ENCODE measurements at regions not wholly inside any gene's neighbourhood (a gene's known extent, or its start where the extent isn't known, plus 50 kb on each side); places are given as distances from the start of the nearest gene placed in this dataset.

GRCh38 chr9:21564175-21564574 lies 82.1 kb upstream of the IFNE start:
- no peak for DNase-seq (ENCODE audit: low read depth)

- DNase-seq (ENCODE audit: low read depth): peak; percentile 25
Measured at GRCh38 chr9:21565155-21565554, 83.0 kb upstream of the IFNE start.

GRCh38 chr9:21567926-21568325 lies 85.8 kb upstream of the IFNE start:
- no peak for DNase-seq (ENCODE audit: low read depth)

- DNase-seq (ENCODE audit: low read depth): no peak
Measured at GRCh38 chr9:21568484-21568883, 86.4 kb upstream of the IFNE start.

- no peak for DNase-seq (ENCODE audit: low read depth)
Measured at GRCh38 chr9:21569721-21570120, 87.6 kb upstream of the IFNE start.

- DNase-seq (ENCODE audit: low read depth): no peak
Measured at GRCh38 chr9:21570643-21571275, 88.6 kb upstream of the IFNE start.

GRCh38 chr9:21574261-21574660 lies 92.1 kb upstream of the IFNE start:
- no peak for DNase-seq (ENCODE audit: low read depth)

GRCh38 chr9:21576331-21577189 lies 94.4 kb upstream of the IFNE start:
- DNase-seq (ENCODE audit: low read depth): peak; percentile 95

GRCh38 chr9:21579247-21579671 lies 97.1 kb upstream of the IFNE start:
- peak; percentile 33 for DNase-seq (ENCODE audit: low read depth)

GRCh38 chr9:21579743-21580142 lies 97.6 kb upstream of the IFNE start:
- DNase-seq (ENCODE audit: low read depth): no peak

GRCh38 chr9:21580636-21581378 lies 98.7 kb upstream of the IFNE start:
- DNase-seq (ENCODE audit: low read depth): no peak

GRCh38 chr9:21583628-21584377 lies 101.7 kb upstream of the IFNE start:
- no peak for DNase-seq (ENCODE audit: low read depth)

GRCh38 chr9:21584890-21585289 lies 102.8 kb upstream of the IFNE start:
- DNase-seq (ENCODE audit: low read depth): no peak

GRCh38 chr9:21585756-21586752 lies 103.9 kb upstream of the IFNE start:
- peak; percentile 49 for DNase-seq (ENCODE audit: low read depth)

GRCh38 chr9:21589344-21590056 lies 107.4 kb upstream of the IFNE start:
- DNase-seq (ENCODE audit: low read depth): no peak

- DNase-seq (ENCODE audit: low read depth): peak; percentile 36
Measured at GRCh38 chr9:21590058-21590996, 108.2 kb upstream of the IFNE start.

- DNase-seq (ENCODE audit: low read depth): peak; percentile 99
Measured at GRCh38 chr9:21591221-21592062, 109.3 kb upstream of the IFNE start.

- DNase-seq (ENCODE audit: low read depth): no peak
Measured at GRCh38 chr9:21592063-21592338, 109.9 kb upstream of the IFNE start.
